PC-3 (cell line): ENCODE measurements at regions not wholly inside any gene's neighbourhood (a gene's known extent, or its start where the extent isn't known, plus 50 kb on each side); places are given as distances from the start of the nearest gene placed in this dataset.

Experiments
- EZH2phosphoT487 ChIP-seq: fragments of 300-600 bp; sonication (generic); IDR thresholded peaks from 2 replicates; pipeline ENCODE4 v1.6.1; 2018; ENCODE audit warnings: mild to moderate bottlenecking, antibody characterized with exemption, low read length, borderline replicate concordance
- TF ChIP-seq, protein P1 (sequence below): fragments of 300-600 bp; sonication (generic); conservative IDR thresholded peaks from 2 replicates; pipeline ENCODE4 v1.5.1; 2017; ENCODE audit warnings: antibody characterized with exemption, low read depth, mild to moderate bottlenecking, low read length

DNA sequence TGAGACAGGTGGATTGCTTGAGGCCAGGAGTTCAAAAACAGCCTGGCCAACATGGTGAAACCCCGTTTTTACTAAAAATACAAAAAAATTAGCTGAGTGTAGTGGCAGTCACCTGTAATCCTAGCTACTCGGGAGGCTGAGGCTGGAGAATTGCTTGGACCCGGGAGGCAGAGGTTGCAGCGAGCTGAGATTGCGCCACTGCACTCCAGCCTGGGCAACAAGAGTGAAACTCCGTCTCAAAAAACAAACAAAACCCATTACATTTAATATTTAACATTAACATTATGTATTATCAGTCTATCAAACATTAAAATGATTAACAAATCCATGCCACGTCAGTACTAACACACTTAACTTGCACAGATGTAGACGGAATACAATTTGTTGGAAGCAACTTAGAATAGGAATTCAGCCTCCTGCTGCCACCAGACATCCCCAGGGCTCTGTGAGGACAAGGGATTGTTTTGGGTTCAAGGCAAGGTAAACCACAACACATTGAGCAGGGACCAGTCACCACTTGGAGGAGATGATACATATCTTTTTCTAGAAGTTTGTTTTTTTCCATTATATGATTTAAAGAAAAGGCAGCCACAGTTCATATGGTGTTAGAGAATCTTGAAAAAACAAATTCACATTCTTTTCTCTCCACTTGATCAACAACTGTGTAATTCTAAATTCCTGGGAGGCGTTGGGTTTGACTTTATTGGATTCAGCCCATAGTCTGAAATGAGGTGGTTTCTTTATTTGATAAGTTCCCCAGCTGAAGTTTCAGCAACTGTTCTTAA is 104.1 kb upstream of the BASP1 start:
- TF ChIP-seq, protein P1, sequence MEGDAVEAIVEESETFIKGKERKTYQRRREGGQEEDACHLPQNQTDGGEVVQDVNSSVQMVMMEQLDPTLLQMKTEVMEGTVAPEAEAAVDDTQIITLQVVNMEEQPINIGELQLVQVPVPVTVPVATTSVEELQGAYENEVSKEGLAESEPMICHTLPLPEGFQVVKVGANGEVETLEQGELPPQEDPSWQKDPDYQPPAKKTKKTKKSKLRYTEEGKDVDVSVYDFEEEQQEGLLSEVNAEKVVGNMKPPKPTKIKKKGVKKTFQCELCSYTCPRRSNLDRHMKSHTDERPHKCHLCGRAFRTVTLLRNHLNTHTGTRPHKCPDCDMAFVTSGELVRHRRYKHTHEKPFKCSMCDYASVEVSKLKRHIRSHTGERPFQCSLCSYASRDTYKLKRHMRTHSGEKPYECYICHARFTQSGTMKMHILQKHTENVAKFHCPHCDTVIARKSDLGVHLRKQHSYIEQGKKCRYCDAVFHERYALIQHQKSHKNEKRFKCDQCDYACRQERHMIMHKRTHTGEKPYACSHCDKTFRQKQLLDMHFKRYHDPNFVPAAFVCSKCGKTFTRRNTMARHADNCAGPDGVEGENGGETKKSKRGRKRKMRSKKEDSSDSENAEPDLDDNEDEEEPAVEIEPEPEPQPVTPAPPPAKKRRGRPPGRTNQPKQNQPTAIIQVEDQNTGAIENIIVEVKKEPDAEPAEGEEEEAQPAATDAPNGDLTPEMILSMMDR = no peak
- no peak for TF ChIP-seq EZH2phosphoT487
